GM21360 (cell line): ENCODE measurements at regions not wholly inside any gene's neighbourhood (a gene's known extent, or its start where the extent isn't known, plus 50 kb on each side); places are given as distances from the start of the nearest gene placed in this dataset.
"Not testable (repeated sequence)": the region's sequence is repeated elsewhere in the genome, so short reads cannot be mapped to it uniquely, and the experiment has no call there.

Source experiments
- ATAC-seq: cut with Tn5 transposase; IDR thresholded peaks from one replicate; pipeline ENCODE4 v1.9.1; 2021; ENCODE audit warnings: mild to moderate bottlenecking, moderate library complexity; ENCODE audit not compliant: unreplicated experiment

- ATAC-seq = no peak
Observed at GRCh38 chr2:8120506-8120860, 561.4 kb upstream of the ID2 start.

- ATAC-seq = no peak
Observed at GRCh38 chr2:8121022-8121825, 560.6 kb upstream of the ID2 start.

DNA sequence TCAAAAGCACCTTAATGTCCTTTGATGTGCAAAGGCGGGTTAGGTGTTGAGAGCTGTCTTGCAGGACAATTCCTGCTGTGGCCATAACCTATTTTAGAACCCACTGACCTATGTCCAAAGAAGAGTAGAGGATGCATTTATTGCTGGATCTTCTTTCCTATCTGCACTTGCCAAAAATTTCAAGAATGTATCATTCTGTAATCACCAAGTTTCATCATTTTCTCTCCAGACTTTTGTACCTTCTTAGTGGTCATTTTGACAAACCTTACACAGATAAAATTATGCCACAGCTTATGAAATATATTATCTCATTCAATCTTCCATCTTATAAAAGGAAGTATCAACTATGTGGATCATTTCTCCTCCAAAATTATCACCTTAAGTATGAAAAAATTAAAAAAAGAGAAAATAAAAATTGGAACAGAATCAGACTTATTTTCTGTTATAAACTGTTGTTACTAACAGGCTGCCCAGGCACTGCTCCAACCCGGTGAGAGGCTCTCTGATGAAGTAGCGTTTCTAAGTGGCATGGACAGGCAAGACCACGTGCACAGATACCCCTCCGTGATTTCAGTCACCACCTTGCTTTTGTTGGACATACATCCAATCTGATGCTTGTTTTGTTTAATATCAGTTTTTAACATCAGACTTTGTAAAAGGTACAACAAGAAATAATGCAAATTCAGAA is 559.9 kb upstream of the ID2 start:
- no peak for ATAC-seq

DNA sequence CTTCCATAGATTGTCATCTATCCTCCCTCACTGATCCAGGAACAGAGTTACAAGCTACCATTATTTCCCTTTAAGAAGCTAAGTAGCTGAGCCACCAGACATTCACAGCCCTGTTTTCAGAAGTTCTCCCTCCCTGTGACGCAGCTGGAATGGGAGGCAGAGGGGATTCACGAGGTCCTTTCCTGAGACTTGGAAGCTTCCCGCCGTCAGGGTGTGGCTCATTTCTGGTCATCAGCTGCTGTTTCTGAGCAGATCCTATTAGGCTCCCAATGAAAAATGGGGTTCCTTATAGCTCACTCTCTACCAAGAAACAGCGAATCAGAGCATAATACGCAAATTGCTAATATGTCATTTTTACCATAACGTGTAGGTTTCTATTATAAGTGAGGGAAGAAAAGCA is 559.3 kb upstream of the ID2 start:
- ATAC-seq = no peak

DNA sequence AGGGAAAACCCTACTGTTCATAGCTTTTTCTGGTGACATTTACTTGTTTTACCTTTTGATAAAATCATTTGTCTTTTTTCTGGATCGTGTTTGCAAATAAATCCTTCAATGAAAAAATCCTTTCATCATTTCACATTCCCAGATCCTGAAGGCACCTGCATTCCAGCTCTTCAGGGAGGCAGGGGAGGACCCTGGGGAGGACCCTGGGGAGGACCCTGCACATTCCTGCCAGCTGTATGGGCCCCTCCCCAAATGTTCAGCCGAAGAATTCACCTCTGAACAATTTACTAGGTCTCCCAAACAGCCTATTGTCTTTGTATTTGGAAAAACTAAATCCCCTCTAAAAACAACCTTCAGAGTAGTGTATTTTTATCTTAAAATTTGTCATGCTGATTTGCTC is 558.4 kb upstream of the ID2 start:
- ATAC-seq = no peak

DNA sequence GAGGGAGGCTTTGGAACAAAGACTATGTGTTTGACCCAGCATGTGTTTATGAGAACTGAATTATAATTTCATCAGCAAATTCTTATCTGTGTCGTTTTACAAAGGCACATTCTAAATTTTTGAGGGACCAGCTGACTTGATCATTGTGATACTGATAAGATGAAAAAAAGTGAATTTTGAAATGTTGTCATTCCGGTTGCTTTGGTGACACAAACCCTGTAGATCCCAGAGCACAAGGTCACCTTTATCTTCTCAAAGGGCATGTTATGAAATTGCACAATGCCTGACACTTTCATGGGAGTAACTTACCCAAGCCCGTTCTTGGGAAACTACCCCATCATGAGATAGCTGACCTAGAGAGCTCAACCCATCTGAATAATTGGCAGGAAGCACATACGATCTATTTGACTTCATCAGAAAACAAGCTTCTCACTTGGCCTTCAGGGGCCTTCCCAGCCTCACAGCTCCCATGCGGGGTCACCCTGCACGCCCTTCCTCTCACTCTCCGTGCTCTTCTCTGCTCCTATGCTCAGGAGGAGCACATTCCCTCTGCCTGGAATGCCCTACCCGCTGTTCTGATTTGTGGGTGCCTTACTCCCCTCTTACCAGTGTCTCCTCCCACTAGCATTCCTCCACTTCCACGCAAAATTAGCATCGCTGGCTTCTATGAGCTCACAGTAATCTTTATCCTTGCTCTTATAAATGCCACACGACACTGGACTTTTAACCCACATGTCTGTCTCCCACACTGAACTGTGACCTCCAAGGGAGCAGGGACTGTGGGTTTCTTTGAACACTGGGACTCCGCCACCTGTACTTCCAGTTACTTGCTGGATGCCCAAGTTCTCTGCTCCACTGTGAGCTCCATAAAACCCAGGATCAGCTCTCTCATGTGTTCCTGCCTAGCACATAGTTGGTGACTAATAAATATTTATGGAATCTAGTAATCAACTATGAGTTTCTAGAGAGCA is 555.8 kb upstream of the ID2 start:
- ATAC-seq = no peak

DNA sequence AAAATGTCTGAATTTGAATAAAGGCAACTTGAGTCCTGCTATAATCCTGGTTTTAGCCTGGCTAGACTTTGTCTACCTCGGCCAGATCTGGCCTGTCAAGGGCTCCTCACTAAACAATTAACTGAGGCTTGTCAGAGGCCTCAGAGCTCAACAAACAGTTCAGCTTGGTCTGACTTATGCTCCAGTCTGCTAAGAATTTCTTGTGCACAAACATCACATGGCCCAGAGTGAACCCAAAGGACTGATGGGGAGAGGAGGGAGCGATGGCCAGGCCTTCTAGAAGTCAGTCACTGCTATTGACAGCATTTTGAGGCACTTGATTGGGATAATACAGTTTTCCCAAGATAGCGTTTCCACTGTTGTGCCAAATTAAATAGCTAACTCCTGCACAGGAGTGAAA is 555.1 kb upstream of the ID2 start:
- ATAC-seq = no peak

- not testable (repeated sequence) for ATAC-seq
Observed at GRCh38 chr2:8131423-8131822, 550.4 kb upstream of the ID2 start.

GRCh38 chr2:8132351-8132831 is 549.5 kb upstream of the ID2 start:
- ATAC-seq = no peak

DNA sequence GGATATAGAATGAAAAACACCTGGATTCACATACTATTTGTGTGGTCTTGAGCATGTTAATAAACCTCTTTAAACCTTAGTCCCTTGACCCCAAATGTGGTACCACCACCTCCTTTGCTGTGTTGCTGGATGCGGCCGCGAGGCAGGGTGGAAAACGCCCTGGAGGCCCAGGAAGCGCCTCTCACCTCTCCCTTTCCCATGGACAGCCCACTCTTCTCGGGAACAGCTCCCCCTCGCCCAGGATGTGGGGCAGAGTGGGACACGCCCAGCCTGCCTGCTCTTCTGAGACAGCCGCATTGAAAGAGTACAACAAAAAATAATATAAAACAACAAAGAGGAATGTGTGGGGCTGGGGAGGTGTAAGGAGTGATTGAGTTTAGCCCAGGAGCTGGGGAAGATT is 549.0 kb upstream of the ID2 start:
- ATAC-seq = no peak

- ATAC-seq = no peak
Observed at GRCh38 chr2:8133363-8133762, 548.5 kb upstream of the ID2 start.

- ATAC-seq = no peak
Observed at GRCh38 chr2:8133913-8134472, 547.9 kb upstream of the ID2 start.

DNA sequence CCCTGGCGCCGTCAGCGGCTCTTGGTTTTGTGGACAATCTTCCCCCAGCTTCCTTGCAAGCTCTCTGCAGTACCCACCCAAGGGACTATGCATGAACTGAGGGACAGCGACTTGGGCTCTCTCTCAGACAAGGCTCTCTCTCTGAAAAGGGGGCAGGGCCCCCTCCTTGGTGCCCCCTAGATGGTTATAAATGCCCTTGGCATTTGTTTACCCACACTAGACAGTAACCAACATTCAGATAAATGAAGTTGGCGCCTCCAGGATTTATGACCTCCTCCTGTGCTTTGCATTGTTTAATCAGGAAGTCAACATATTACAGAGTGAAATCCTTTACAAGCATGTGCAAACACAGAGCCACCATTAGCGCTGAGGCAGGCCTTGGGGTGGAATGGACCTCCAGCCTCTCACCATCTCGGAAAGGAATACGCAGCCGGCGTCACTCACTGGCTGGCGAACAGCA is 547.4 kb upstream of the ID2 start:
- no peak for ATAC-seq

DNA sequence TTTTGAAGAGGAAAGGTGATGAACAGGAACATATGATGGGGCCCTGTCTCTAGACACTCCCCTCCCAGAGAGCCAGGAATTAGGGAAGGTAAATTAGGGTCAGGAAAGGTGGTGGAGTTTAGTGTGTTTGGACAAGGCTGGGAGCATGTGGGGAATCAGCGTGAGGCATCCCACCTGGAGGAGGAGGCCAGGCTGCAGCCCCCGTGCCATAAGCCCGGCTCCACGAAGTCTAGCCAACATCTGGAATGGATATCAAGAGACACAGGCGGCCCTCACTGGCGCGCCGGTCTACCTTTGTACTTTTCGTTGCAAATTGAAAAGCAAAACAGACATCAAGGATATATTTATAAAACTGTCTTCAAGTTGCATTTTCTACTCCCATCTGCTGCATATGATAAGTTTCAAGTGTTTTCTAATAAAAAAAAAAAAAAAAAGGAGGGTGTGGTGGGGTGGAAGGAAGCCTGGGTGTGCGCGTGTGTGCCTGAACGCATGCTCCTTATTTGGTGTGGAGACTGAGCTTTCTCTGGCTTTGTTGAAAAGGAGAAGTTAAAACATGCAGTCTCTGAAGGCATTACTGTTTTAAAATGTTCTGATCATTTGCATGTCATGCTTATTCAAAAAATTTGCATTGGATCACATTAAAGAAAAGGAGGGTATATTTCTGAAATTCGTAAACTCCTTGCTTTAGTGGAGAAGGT is 546.7 kb upstream of the ID2 start:
- no peak for ATAC-seq

- ATAC-seq = no peak
Observed at GRCh38 chr2:8137801-8138200, 544.1 kb upstream of the ID2 start.

GRCh38 chr2:8138525-8138922 is 543.3 kb upstream of the ID2 start:
- ATAC-seq = no peak

- ATAC-seq = no peak
Observed at GRCh38 chr2:8138923-8139667, 542.8 kb upstream of the ID2 start.

DNA sequence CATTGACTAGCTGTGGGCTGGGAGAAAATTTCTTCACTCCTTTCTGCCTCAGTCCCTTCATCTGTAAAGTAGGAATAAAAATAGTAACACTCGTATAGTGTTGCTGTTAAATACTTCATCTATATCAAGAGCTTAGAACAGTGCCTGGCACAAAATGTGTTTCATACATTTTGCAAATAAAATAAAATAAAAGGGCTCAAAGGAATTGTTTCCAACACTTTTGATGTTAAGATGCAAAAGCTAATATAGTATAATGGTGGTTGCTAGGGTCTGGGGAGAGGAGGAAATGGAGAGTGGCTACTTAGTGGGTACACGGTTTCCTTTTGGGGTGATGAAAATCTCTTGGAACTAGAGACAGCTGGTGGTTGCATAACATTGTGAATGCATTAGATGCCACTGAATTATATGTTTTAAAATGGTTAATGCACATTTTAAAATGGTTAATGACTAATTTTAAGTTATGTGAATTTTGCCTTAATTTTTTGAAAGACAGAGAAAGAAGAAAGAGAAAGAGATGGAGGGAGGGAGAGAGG is 542.1 kb upstream of the ID2 start:
- ATAC-seq = no peak

DNA sequence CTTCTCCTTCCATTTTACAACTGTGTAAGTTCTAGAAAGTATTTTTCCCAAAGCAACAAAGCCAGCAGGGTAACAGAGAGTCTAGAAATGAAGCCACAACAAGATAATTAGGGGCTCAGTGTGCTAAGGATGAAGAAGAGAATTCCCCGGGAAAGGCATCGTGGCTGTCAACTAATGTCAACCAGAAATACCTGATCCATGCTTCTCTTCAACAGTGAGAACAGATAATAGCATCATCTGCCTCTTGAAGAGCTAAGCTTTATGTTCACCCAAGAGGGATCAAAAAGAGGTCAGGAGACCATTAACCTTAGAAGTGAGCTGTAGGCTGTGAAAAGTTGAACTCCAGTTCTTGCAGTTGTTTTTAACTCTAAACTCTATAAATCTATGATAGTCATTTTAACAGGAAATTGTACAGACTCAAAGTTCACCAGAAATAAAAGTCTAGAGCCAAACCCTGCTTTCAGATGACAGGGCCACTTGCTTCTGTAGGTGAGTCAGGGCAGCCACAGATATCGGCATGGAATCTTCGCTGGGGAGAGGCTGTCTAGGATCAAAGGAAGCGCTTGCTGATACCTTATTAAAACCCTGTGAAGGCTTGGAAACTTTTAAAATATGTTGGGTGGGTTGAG is 540.7 kb upstream of the ID2 start:
- ATAC-seq = no peak
